ENCODE measurements at regions not wholly inside any gene's neighbourhood (a gene's known extent, or its start where the extent isn't known, plus 50 kb on each side); places are given as distances from the start of the nearest gene placed in this dataset.

GRCh38 chr10:30185341-30185740 lies 126.0 kb upstream of the JCAD start:
- no CpG with 5 or more reads among the region's 1 CpG for WGBS (ENCODE audit: extremely low coverage, insufficient read length, low lambda C conversion rate)
- peaks cover 0 to 8% of the 10 kb centered on the region in 2 experiments; a peak in 3 of 4 replicates for H3K4me1 Mint-ChIP-seq
- H3K4me1 ChIP-seq (ENCODE audit: insufficient read depth, low read length) = no peaks in the 10 kb centered on the region

More at GRCh38 chr10:30185341-30185740, 126.0 kb upstream of the JCAD start:
- no peak overlapping the region for H2BK120ac ChIP-seq (ENCODE audit: low read depth, low read length, poor library complexity, severe bottlenecking)
- H3K18ac ChIP-seq (ENCODE audit: insufficient read length, low read depth, low read length) = no peak overlapping the region
- no peaks in the 10 kb centered on the region for H3K36me3 Mint-ChIP-seq (ENCODE audit: insufficient read depth in 1 of 3, low read depth in 3 of 3)
- H3K79me2 ChIP-seq (ENCODE audit: insufficient read depth, low read length) = no peaks in the 10 kb centered on the region
- no peak overlapping the region for H4K8ac ChIP-seq (replicated peaks; ENCODE audit: insufficient read length, low read depth, low read length)
- no peaks in the 10 kb centered on the region for H3K79me1 ChIP-seq (ENCODE audit: insufficient read depth, low read depth, low read length, poor library complexity, severe bottlenecking)
- no peak overlapping the region for H3K27ac ChIP-seq (ENCODE audit: insufficient read length, low read depth, low read length)
- no peak overlapping the region for H3K23ac ChIP-seq (ENCODE audit: insufficient read length, low read depth, low read length)
- H3T11ph ChIP-seq (ENCODE audit: low read length) = no peak overlapping the region
- no peak overlapping the region for H2BK20ac ChIP-seq (ENCODE audit: low read depth, low read length, poor library complexity, severe bottlenecking)
- DNase-seq = no peak
- no peak overlapping the region for H2AFZ ChIP-seq (ENCODE audit: low read length)
- no peak overlapping the region for H4K91ac ChIP-seq (ENCODE audit: insufficient read length, low read depth, low read length)
- H3K56ac ChIP-seq (ENCODE audit: insufficient read length, low read depth, low read length) = no peak overlapping the region
- H3K9me3 Mint-ChIP-seq = no peaks in the 10 kb centered on the region
- H3K4ac ChIP-seq (ENCODE audit: low read depth, low read length) = no peak overlapping the region
- no peak overlapping the region for H3K4me3 Mint-ChIP-seq
- no peak overlapping the region for H4K5ac ChIP-seq (ENCODE audit: insufficient read length, low read depth, low read length)
- H3K27me3 ChIP-seq (ENCODE audit: insufficient read depth, low read length) = no peaks in the 10 kb centered on the region
- H3K23me2 ChIP-seq (ENCODE audit: insufficient read length, low read depth, low read length, poor library complexity, severe bottlenecking) = no peaks in the 10 kb centered on the region
- H2BK12ac ChIP-seq (ENCODE audit: insufficient read length, low read depth, low read length) = no peak overlapping the region
- H2BK5ac ChIP-seq (ENCODE audit: insufficient read length, low read length) = no peak overlapping the region
- H3K9ac ChIP-seq (ENCODE audit: extremely low read depth, insufficient read length, low read length) = no peak overlapping the region
- H2BK15ac ChIP-seq (ENCODE audit: low read depth, low read length) = no peak overlapping the region
- H2AK5ac ChIP-seq (ENCODE audit: insufficient read length, low read length) = no peak overlapping the region
- H4K20me1 ChIP-seq (ENCODE audit: control insufficient read depth, insufficient read depth, insufficient read length) = no peaks in the 10 kb centered on the region
- no peaks in the 10 kb centered on the region for H3K9me3 ChIP-seq (ENCODE audit: control insufficient read depth, low read depth, low read length)
- H3K27me3 Mint-ChIP-seq (ENCODE audit: low read depth) = peaks cover 2% of the 10 kb centered on the region
- no peak overlapping the region for H3K14ac ChIP-seq (ENCODE audit: insufficient read depth, low read length)
- H3K4me2 ChIP-seq (ENCODE audit: insufficient read depth, insufficient read length, low read length) = no peak overlapping the region
- H3K27ac Mint-ChIP-seq = no peak overlapping the region
- TF ChIP-seq, protein P1, sequence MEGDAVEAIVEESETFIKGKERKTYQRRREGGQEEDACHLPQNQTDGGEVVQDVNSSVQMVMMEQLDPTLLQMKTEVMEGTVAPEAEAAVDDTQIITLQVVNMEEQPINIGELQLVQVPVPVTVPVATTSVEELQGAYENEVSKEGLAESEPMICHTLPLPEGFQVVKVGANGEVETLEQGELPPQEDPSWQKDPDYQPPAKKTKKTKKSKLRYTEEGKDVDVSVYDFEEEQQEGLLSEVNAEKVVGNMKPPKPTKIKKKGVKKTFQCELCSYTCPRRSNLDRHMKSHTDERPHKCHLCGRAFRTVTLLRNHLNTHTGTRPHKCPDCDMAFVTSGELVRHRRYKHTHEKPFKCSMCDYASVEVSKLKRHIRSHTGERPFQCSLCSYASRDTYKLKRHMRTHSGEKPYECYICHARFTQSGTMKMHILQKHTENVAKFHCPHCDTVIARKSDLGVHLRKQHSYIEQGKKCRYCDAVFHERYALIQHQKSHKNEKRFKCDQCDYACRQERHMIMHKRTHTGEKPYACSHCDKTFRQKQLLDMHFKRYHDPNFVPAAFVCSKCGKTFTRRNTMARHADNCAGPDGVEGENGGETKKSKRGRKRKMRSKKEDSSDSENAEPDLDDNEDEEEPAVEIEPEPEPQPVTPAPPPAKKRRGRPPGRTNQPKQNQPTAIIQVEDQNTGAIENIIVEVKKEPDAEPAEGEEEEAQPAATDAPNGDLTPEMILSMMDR (conservative IDR thresholded peaks at IDR 0.05) = no peak
